ENCODE measurements at regions not wholly inside any gene's neighbourhood (a gene's known extent, or its start where the extent isn't known, plus 50 kb on each side); places are given as distances from the start of the nearest gene placed in this dataset.

- no TSS peak for BruUV-seq (replicated peaks)
- no peak overlapping the region for H3K4me3 ChIP-seq (ENCODE audit: low read depth in 2 of 2, low read length in 2 of 2)
- CTCF ChIA-PET, result no interaction called here
- no peaks in the 10 kb centered on the region for H3K27me3 ChIP-seq (ENCODE audit: control insufficient read depth, insufficient read depth, low read length)
- POLR2A ChIA-PET, result interaction anchor here (0.7 kb wide), 1 partner anchor 41 kb away, joined by 9 read pairs; no protein-coding TSS in a partner anchor
- no peak for ATAC-seq
- no peaks in the 10 kb centered on the region for H3K9me3 ChIP-seq (ENCODE audit: control insufficient read depth, insufficient read depth, low read depth, low read length)
- TF ChIP-seq TCF7L2 (IDR thresholded peaks at IDR 0.05; ENCODE audit: low read depth, low read length) (no peak), CTCF (IDR thresholded peaks at IDR 0.05) (no peak), SIN3A (IDR thresholded peaks at IDR 0.05; ENCODE audit: borderline replicate concordance, insufficient read depth, low read depth, low read length) (no peak), POLR2AphosphoS5 (IDR thresholded peaks at IDR 0.05; ENCODE audit: low read depth, low read length) (no peak), REST (IDR thresholded peaks at IDR 0.05; ENCODE audit: insufficient read depth in 1 of 2, low read depth in 2 of 2, low read length in 1 of 2) (no peak)
- H3K27ac ChIP-seq (ENCODE audit: low read length), result no peak overlapping the region
- intact Hi-C loops (cut with micrococcal nuclease; ENCODE audit: unreplicated experiment), result no loop called here
- H3K4me1 ChIP-seq (ENCODE audit: control insufficient read depth, insufficient read depth, low read length), result 0 out of 2 replicates have a peak, but pooled peaks cover 3% of the 10 kb centered on the region
- no peaks in the 10 kb centered on the region for H3K36me3 ChIP-seq (ENCODE audit: control insufficient read depth, insufficient read depth, low read length)
- no peak for DNase-seq (ENCODE audit: low read depth, low spot score)
- in situ Hi-C loops (cut with HindIII; ENCODE audit: low pct_unique_long_range_greater_than_20kb, low sequenced_read_pairs), result no loop called here
These were observed 76.3 kb upstream of the NPAS1 start for GRCh38 chr19:46943150-46943946.

GRCh38 chr19:46944123-46944748 lies 75.4 kb upstream of the NPAS1 start:
- CTCF ChIA-PET, result no interaction called here
- in situ Hi-C loops (cut with HindIII; ENCODE audit: low pct_unique_long_range_greater_than_20kb, low sequenced_read_pairs) (no loop called here), intact Hi-C loops (cut with micrococcal nuclease; ENCODE audit: unreplicated experiment) (no loop called here)
- no peak overlapping the region for H3K4me3 ChIP-seq (ENCODE audit: low read depth in 2 of 2, low read length in 2 of 2)
- TF ChIP-seq CTCF (IDR thresholded peaks at IDR 0.05) (no peak), SIN3A (IDR thresholded peaks at IDR 0.05; ENCODE audit: borderline replicate concordance, insufficient read depth, low read depth, low read length) (no peak), TCF7L2 (IDR thresholded peaks at IDR 0.05; ENCODE audit: low read depth, low read length) (no peak), REST (IDR thresholded peaks at IDR 0.05; ENCODE audit: insufficient read depth in 1 of 2, low read depth in 2 of 2, low read length in 1 of 2) (no peak), POLR2AphosphoS5 (IDR thresholded peaks at IDR 0.05; ENCODE audit: low read depth, low read length) (no peak)
- POLR2A ChIA-PET, result interaction anchor here (0.6 to 0.7 kb wide), 2 partner anchors 11 to 30 kb away, joined by 3 to 4 read pairs; no protein-coding TSS in a partner anchor
- H3K4me1 ChIP-seq (ENCODE audit: control insufficient read depth, insufficient read depth, low read length), result 0 out of 2 replicates have a peak, but pooled peaks cover 3% of the 10 kb centered on the region
- H3K9me3 ChIP-seq (ENCODE audit: control insufficient read depth, insufficient read depth, low read depth, low read length), result no peaks in the 10 kb centered on the region
- ATAC-seq (no peak), DNase-seq (ENCODE audit: low read depth, low spot score) (no peak)
- no peak overlapping the region for H3K27ac ChIP-seq (ENCODE audit: low read length)
- no peaks in the 10 kb centered on the region for H3K27me3 ChIP-seq (ENCODE audit: control insufficient read depth, insufficient read depth, low read length)
- BruUV-seq (replicated peaks), result no TSS peak
- H3K36me3 ChIP-seq (ENCODE audit: control insufficient read depth, insufficient read depth, low read length), result no peaks in the 10 kb centered on the region
